ENCODE measurements at regions not wholly inside any gene's neighbourhood (a gene's known extent, or its start where the extent isn't known, plus 50 kb on each side); places are given as distances from the start of the nearest gene placed in this dataset.
"Not testable (repeated sequence)": the region's sequence is repeated elsewhere in the genome, so short reads cannot be mapped to it uniquely, and the experiment has no call there.

GRCh38 chr7:69499-70123, 122.8 kb upstream of the FAM20C start:
- not testable (repeated sequence) for DNase-seq

GRCh38 chr7:70207-70606, 122.2 kb upstream of the FAM20C start:
- DNase-seq: not testable (repeated sequence)

GRCh38 chr7:70989-71388, 121.4 kb upstream of the FAM20C start:
- not testable (repeated sequence) for DNase-seq

GRCh38 chr7:72266-73057, 119.9 kb upstream of the FAM20C start:
- DNase-seq: not testable (repeated sequence)

GRCh38 chr7:73058-73331, 119.4 kb upstream of the FAM20C start:
- DNase-seq: not testable (repeated sequence)

GRCh38 chr7:74008-74540, 118.3 kb upstream of the FAM20C start:
- not testable (repeated sequence) for DNase-seq

GRCh38 chr7:75511-75910, 116.9 kb upstream of the FAM20C start:
- not testable (repeated sequence) for DNase-seq

GRCh38 chr7:76202-76601, 116.2 kb upstream of the FAM20C start:
- not testable (repeated sequence) for DNase-seq

- not testable (repeated sequence) for DNase-seq
Measured at GRCh38 chr7:76829-77395, 115.5 kb upstream of the FAM20C start.

GRCh38 chr7:78862-79261, 113.5 kb upstream of the FAM20C start:
- not testable (repeated sequence) for DNase-seq

GRCh38 chr7:79400-80055, 112.8 kb upstream of the FAM20C start:
- DNase-seq: not testable (repeated sequence)

- DNase-seq: no peak
Measured at GRCh38 chr7:80259-81067, 111.9 kb upstream of the FAM20C start.

GRCh38 chr7:81068-81925, 111.1 kb upstream of the FAM20C start:
- no peak for DNase-seq

GRCh38 chr7:81926-82756, 110.2 kb upstream of the FAM20C start:
- no peak for DNase-seq

- no peak for DNase-seq
Measured at GRCh38 chr7:82757-83155, 109.6 kb upstream of the FAM20C start.

GRCh38 chr7:83441-83840, 108.9 kb upstream of the FAM20C start:
- no peak for DNase-seq

GRCh38 chr7:83861-84632, 108.3 kb upstream of the FAM20C start:
- no peak for DNase-seq

- DNase-seq: no peak
Measured at GRCh38 chr7:84633-85020, 107.7 kb upstream of the FAM20C start.

GRCh38 chr7:85074-85882, 107.1 kb upstream of the FAM20C start:
- DNase-seq: no peak
